ENCODE measurements at regions not wholly inside any gene's neighbourhood (a gene's known extent, or its start where the extent isn't known, plus 50 kb on each side); places are given as distances from the start of the nearest gene placed in this dataset.

DNA sequence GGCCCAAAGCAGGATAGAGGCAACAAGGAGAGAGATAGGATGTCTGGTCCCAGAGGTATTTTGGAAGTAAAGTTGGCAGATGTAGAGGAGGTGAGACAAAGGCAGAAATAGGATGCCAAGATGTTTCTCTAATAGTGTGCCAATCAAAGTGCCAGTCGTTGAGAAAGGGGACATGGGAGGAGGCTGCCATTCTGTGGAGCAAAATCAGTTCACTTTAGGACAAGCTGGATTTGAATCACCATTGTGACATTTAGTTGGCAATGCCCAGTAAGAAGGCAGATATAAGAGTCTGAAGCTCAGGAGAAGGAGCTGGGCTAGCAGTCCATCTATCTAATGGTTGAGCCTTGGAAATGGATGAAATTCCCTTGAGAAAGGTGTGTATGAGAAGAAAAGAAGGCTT is 53.8 kb downstream of the ADRB2 start:
- TF ChIP-seq POLR2A (IDR thresholded peaks at IDR 0.05) = no peak
- TF ChIP-seq, protein P1, sequence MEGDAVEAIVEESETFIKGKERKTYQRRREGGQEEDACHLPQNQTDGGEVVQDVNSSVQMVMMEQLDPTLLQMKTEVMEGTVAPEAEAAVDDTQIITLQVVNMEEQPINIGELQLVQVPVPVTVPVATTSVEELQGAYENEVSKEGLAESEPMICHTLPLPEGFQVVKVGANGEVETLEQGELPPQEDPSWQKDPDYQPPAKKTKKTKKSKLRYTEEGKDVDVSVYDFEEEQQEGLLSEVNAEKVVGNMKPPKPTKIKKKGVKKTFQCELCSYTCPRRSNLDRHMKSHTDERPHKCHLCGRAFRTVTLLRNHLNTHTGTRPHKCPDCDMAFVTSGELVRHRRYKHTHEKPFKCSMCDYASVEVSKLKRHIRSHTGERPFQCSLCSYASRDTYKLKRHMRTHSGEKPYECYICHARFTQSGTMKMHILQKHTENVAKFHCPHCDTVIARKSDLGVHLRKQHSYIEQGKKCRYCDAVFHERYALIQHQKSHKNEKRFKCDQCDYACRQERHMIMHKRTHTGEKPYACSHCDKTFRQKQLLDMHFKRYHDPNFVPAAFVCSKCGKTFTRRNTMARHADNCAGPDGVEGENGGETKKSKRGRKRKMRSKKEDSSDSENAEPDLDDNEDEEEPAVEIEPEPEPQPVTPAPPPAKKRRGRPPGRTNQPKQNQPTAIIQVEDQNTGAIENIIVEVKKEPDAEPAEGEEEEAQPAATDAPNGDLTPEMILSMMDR (IDR thresholded peaks at IDR 0.05) = no peak
- ATAC-seq = no peak
- intact Hi-C loops (cut with DNase I) = no loop called here

DNA sequence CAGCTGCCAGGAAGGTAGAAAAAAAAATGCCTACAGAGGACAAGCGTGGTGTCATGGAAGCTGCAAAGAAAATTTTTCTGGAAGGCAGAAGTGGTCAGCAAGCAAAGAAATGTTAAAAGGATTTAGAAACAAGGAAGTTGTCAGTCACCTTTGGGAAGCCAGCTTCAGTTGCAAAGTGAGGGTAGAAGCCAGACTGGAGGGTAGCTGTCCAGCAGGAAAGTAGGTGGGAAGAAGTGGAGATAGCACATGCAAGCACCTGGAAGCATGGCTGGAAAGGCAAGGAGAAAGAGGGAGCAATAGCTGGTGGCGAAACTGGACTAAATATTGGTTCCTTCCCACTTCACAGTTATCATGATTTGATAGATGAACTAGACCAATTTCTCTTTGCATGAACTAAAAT is 54.3 kb downstream of the ADRB2 start:
- no peak overlapping the region for H3K27ac ChIP-seq
- intact Hi-C loops (cut with DNase I) = no loop called here
- no peaks in the 10 kb centered on the region for H3K9me3 ChIP-seq
- DNase-seq (no peak), ATAC-seq (no peak)
- no peaks in the 10 kb centered on the region for H3K27me3 ChIP-seq
- no peaks in the 10 kb centered on the region for H3K36me3 ChIP-seq (replicated peaks in 1 of 2; ENCODE audit: insufficient read depth in 1 of 2, low read depth in 2 of 2)
- H3K4me1 ChIP-seq = no peaks in the 10 kb centered on the region
- no peak overlapping the region for H3K4me3 ChIP-seq
- no peak for TF ChIP-seq POLR2A (IDR thresholded peaks at IDR 0.05)
- TF ChIP-seq, protein P1 (IDR thresholded peaks at IDR 0.05) = no peak
- WGBS, 2 donors = 77 to 94% methylated on average over 2 of the region's 2 CpGs

More for the DNA sequence above, 53.8 kb downstream of the ADRB2 start:
- no peaks in the 10 kb centered on the region for H3K9me3 ChIP-seq
- no peak overlapping the region for H3K4me3 ChIP-seq
- H3K27ac ChIP-seq = no peak overlapping the region
- no peaks in the 10 kb centered on the region for H3K36me3 ChIP-seq (replicated peaks in 1 of 2; ENCODE audit: insufficient read depth in 1 of 2, low read depth in 2 of 2)
- H3K4me1 ChIP-seq = no peaks in the 10 kb centered on the region
- DNase-seq = no peak
- WGBS, 2 donors = 72 to 75% methylated on average over 1 of the region's 1 CpG
- no peaks in the 10 kb centered on the region for H3K27me3 ChIP-seq

DNA sequence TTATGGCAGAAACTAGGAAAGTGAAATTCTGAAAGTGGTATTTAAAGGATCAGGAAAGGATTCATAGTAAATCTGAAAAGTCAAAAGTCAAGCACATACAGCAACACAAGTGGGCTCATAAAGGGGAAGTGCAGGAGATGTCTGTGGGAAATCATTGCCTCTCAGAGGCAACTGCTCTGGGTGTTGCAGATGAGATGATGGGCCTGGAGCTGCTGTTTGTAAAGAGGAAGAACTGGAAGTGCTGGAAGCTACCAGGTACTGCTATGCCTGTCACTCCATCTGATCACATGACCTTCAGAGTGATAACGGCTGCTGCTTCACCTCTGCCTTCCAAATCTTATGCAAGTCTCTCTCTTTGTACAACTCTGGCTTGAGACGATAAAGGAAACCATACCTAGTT is 55.9 kb downstream of the ADRB2 start:
- ATAC-seq = no peak
- 43 to 64% methylated on average over 2 of the region's 2 CpGs for WGBS, 2 donors

DNA sequence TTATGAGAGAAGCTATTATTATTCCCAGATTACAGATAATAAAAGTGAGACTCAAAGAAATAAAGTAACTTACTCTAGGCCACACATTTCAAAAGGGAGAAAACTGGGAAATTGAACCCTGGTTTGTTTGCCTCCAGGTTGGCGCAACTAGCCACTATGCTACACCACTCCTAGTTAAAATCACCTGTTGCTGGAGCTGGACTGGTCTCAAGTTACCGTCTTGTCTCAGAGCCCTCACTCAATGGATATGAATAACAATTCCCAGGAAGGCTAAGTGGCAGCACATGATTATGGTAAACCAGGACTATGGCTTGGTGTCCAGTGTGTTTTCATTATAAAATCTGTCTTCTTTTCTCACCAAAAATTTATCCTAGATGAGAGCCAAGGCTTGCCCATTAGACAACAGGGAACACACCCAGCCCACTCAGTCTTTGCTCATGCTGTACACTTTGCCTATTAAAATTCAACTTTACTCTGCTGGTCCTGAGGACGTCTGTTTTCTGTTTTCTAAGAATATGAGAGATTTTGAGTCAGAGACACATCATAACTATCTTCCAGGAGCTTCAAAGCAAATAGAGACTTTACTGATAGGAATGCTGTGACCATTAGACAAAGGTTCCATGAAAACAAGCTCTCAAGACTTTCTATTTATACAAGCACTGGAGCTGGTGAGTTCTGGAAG is 58.1 kb downstream of the ADRB2 start:
- H3K27ac ChIP-seq = no peak overlapping the region
- no peaks in the 10 kb centered on the region for H3K4me1 ChIP-seq
- ATAC-seq (no peak), DNase-seq (no peak)
- WGBS, 2 donors = 58 to 78% methylated on average over 3 of the region's 3 CpGs
- intact Hi-C loops (cut with DNase I) = no loop called here
- no peaks in the 10 kb centered on the region for H3K27me3 ChIP-seq
- TF ChIP-seq, protein P1 (IDR thresholded peaks at IDR 0.05) = no peak
- TF ChIP-seq POLR2A (IDR thresholded peaks at IDR 0.05) = no peak
- no peaks in the 10 kb centered on the region for H3K9me3 ChIP-seq
- H3K4me3 ChIP-seq = no peak overlapping the region
- no peaks in the 10 kb centered on the region for H3K36me3 ChIP-seq (replicated peaks in 1 of 2; ENCODE audit: insufficient read depth in 1 of 2, low read depth in 2 of 2)

More for the DNA sequence above, 55.9 kb downstream of the ADRB2 start:
- Histone ChIP-seq H3K4me1 (no peaks in the 10 kb centered on the region), H3K27me3 (no peaks in the 10 kb centered on the region), H3K4me3 (no peak overlapping the region), H3K9me3 (no peaks in the 10 kb centered on the region), H3K36me3 (replicated peaks in 1 of 2; ENCODE audit: insufficient read depth in 1 of 2, low read depth in 2 of 2) (no peaks in the 10 kb centered on the region), H3K27ac (no peak overlapping the region)
- intact Hi-C loops (cut with DNase I) = no loop called here
- DNase-seq = no peak
- TF ChIP-seq, protein P1 (IDR thresholded peaks at IDR 0.05) = no peak
- no peak for TF ChIP-seq POLR2A (IDR thresholded peaks at IDR 0.05)
